Uterus (tissue), 2 donors: ENCODE measurements at regions not wholly inside any gene's neighbourhood (a gene's known extent, or its start where the extent isn't known, plus 50 kb on each side); places are given as distances from the start of the nearest gene placed in this dataset.

ENCODE experiments used
- CTCF ChIP-seq, 4 experiments: fragments of 200-600 bp in 2 of 4; fragments of 450-650 bp in 2 of 4; sonication (generic) in 2 of 4; IDR thresholded peaks; one replicate each; pipeline ENCODE4 v1.5.1; 2016 to 2019; ENCODE audit warnings: antibody characterized with exemption in 4 of 4, mild to moderate bottlenecking in 2 of 4, moderate library complexity in 1 of 4
- POLR2A ChIP-seq, 2 donors: fragments of 450-650 bp; IDR thresholded peaks; one replicate each; pipeline ENCODE4 v1.6.1; 2016; ENCODE audit warnings: antibody characterized with exemption in 2 of 2, mild to moderate bottlenecking in 1 of 2, moderate library complexity in 1 of 2

DNA sequence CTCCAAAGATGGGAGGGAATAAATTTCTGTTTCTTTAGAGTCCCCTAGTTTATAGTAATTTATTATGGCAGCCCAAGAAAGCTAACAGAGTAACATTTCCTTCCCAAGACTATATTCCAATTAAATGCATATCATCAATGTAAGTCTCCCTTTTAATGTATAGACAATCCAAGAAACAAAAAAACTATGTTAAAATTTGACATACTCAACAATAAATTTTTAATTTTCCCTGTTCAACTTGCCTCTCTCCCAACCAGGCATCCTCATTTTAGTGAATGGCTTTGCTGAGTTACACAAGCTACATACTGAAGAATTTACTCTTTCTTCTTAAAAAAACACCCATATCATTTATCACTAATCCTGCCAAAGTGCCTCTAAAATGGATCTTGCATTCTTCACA lies 1357.7 kb downstream of the PCDH9 start:
- no peak for TF ChIP-seq CTCF (IDR thresholded peaks at IDR 0.05)
- TF ChIP-seq POLR2A (IDR thresholded peaks at IDR 0.05) = no peak
